Transverse colon (tissue), 4 donors: ENCODE measurements at regions not wholly inside any gene's neighbourhood (a gene's known extent, or its start where the extent isn't known, plus 50 kb on each side); places are given as distances from the start of the nearest gene placed in this dataset.

Source experiments
- DNase-seq: peaks from one replicate; pipeline ENCODE4 v3.0.0-alpha.2; 2019
- H3K27ac ChIP-seq, 4 donors: fragments of 200-600 bp; sonication (generic); 2 replicates each; pipeline ENCODE4 v1.5.1; 2016 to 2018; ENCODE audit warnings: inconsistent platforms in 4 of 4
- H3K27me3 ChIP-seq: fragments of 200-600 bp; sonication (generic); 2 replicates; pipeline ENCODE4 v1.5.1; 2017; ENCODE audit warnings: inconsistent platforms
- H3K36me3 ChIP-seq, 4 donors: fragments of 200-600 bp; sonication (generic); 2 replicates each; pipeline ENCODE4 v1.5.1; 2017 to 2019; ENCODE audit warnings: inconsistent platforms in 4 of 4
- H3K4me1 ChIP-seq, 4 donors: fragments of 200-600 bp; sonication (generic); 2 replicates each; pipeline ENCODE4 v1.5.1; 2017 to 2020; ENCODE audit warnings: inconsistent platforms in 4 of 4
- H3K4me3 ChIP-seq, 4 donors: fragments of 200-600 bp; sonication (generic); 1 replicate in 1 of 4; 2 replicates in 3 of 4; pipeline versions ENCODE4 v1.5.1 to v1.6.1; 2017 to 2019; ENCODE audit warnings: inconsistent platforms in 4 of 4
- H3K9me3 ChIP-seq, 2 donors: fragments of 200-600 bp; sonication (generic); 2 replicates each; pipeline ENCODE4 v1.5.1; 2017 to 2019; ENCODE audit warnings: inconsistent platforms in 2 of 2
- EP300 ChIP-seq: sonication (generic); formaldehyde crosslinking; IDR thresholded peaks from one replicate; pipeline ENCODE4 v1.6.1; 2017; ENCODE audit warnings: antibody characterized with exemption, low read depth
- POLR2A ChIP-seq: fragments of 450-650 bp; IDR thresholded peaks from one replicate; pipeline ENCODE4 v1.6.1; 2016; ENCODE audit warnings: antibody characterized with exemption, mild to moderate bottlenecking, moderate library complexity
- POLR2AphosphoS5 ChIP-seq, 3 donors: sonication (generic); formaldehyde crosslinking; IDR thresholded peaks; one replicate each; pipeline ENCODE4 v1.6.1; 2016; ENCODE audit warnings: antibody characterized with exemption in 3 of 3
- WGBS, 2 donors: methylation state at CpG; one replicate each; pipeline ENCODE4 v1.1.5; 2018; ENCODE audit warnings: low coverage in 1 of 2; 5-methylcytosine and 5-hydroxymethylcytosine counted together
- in situ Hi-C, 4 donors: fragments of 200-750 bp; cut with MboI; loops; one replicate each; pipeline versions ENCODE4 v1.15.0 to v1.15.1; 2017; ENCODE audit warnings: low sequenced_read_pairs in 3 of 4, low pct_ligation_motif_present in 1 of 4, low pct_unique_long_range_greater_than_20kb in 1 of 4
- intact Hi-C: fragments of 100-400 bp; cut with DNase I; formaldehyde crosslinking; loops from one replicate; pipeline ENCODE4 v1.15.1; 2023; ENCODE audit warnings: low total_unique reads
- TF ChIP-seq, protein P1 (sequence below), 5 experiments: fragments of 200-600 bp in 3 of 5; fragments of 450-650 bp in 2 of 5; sonication (generic) in 3 of 5; IDR thresholded peaks; 1 replicate in 2 of 5; 2 replicates in 3 of 5; pipeline ENCODE4 v1.5.1; 2016 to 2017; ENCODE audit warnings: antibody characterized with exemption in 5 of 5, inconsistent platforms in 3 of 5, mild to moderate bottlenecking in 2 of 5, moderate library complexity in 1 of 5

DNA sequence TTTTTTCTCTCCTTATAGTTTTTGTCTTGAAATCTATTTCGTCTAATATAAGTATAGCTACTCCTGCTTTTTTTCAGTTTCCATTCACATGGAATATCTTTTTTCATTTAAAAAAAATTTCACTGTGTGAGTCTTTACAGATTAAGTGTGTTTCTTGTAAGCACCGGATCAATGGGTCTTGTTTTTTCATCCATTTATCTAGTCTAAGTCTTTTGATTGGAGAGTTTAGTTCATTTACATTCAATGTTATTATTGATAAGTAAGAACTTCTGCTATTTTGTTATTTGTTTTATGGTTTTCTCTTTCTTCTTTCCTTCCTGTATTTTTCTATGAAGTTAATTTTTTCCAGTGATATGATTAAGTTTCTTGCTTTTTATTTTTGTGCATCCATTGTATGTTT is 216.7 kb upstream of the CNTNAP2 start:
- intact Hi-C loops (no loop called here), in situ Hi-C loops (no loop called here)
- TF ChIP-seq POLR2AphosphoS5 (IDR thresholded peaks at IDR 0.05) (no peak), EP300 (no peak), POLR2A (no peak)
- TF ChIP-seq, protein P1, sequence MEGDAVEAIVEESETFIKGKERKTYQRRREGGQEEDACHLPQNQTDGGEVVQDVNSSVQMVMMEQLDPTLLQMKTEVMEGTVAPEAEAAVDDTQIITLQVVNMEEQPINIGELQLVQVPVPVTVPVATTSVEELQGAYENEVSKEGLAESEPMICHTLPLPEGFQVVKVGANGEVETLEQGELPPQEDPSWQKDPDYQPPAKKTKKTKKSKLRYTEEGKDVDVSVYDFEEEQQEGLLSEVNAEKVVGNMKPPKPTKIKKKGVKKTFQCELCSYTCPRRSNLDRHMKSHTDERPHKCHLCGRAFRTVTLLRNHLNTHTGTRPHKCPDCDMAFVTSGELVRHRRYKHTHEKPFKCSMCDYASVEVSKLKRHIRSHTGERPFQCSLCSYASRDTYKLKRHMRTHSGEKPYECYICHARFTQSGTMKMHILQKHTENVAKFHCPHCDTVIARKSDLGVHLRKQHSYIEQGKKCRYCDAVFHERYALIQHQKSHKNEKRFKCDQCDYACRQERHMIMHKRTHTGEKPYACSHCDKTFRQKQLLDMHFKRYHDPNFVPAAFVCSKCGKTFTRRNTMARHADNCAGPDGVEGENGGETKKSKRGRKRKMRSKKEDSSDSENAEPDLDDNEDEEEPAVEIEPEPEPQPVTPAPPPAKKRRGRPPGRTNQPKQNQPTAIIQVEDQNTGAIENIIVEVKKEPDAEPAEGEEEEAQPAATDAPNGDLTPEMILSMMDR (IDR thresholded peaks at IDR 0.05): no peak
- Histone ChIP-seq H3K9me3 (peaks cover 3 to 7% of the 10 kb centered on the region in 2 donors), H3K27me3 (no peaks in the 10 kb centered on the region), H3K36me3 (no peaks in the 10 kb centered on the region), H3K4me3 (no peak overlapping the region), H3K4me1 (no peaks in the 10 kb centered on the region), H3K27ac (no peak overlapping the region)
- no peak for DNase-seq
- WGBS, 2 donors: 80 to 88% methylated on average over 2 of the region's 2 CpGs

DNA sequence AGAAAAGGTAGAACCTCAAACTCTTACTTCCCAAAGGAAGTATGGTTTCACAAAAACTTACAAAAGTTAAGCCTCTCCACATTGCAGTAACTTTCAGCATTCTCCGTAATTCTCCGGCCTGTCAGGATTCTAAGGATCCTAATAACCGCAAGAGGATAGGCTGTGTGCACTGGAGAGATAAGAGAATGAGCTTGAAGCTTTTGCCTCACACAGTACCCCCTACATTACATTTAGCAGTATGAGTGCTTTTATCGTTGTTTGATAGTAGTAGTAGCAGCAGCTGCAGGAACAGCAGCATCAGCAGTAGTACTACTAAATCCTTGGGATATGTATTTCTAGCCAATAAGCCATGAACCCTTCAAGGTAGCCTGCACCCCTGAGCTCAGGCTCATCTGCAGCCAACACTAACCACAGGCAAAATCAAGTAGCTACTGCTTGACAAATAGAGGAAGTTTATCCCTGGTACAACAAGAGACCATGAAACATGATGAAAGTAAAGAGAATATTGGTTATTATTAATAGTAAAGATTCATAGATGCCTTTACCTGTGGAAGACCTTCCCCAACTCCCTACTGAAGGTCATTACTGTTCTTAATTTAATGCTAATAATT is 222.6 kb upstream of the CNTNAP2 start:
- no peak for TF ChIP-seq POLR2AphosphoS5 (IDR thresholded peaks at IDR 0.05)
- no peak for TF ChIP-seq POLR2A
- no peak for TF ChIP-seq EP300
- TF ChIP-seq, protein P1 (IDR thresholded peaks at IDR 0.05): no peak
- peaks cover 0 to under 1% of the 10 kb centered on the region in 2 donors for H3K9me3 ChIP-seq
- H3K27me3 ChIP-seq: no peaks in the 10 kb centered on the region
- no peak overlapping the region for H3K4me3 ChIP-seq
- no peaks in the 10 kb centered on the region for H3K36me3 ChIP-seq
- in situ Hi-C loops (no loop called here), intact Hi-C loops (no loop called here)
- H3K27ac ChIP-seq: no peak overlapping the region
- DNase-seq: no peak
- no peaks in the 10 kb centered on the region for H3K4me1 ChIP-seq
- WGBS, 2 donors: 89 to 100% methylated on average over 4 of the region's 4 CpGs

DNA sequence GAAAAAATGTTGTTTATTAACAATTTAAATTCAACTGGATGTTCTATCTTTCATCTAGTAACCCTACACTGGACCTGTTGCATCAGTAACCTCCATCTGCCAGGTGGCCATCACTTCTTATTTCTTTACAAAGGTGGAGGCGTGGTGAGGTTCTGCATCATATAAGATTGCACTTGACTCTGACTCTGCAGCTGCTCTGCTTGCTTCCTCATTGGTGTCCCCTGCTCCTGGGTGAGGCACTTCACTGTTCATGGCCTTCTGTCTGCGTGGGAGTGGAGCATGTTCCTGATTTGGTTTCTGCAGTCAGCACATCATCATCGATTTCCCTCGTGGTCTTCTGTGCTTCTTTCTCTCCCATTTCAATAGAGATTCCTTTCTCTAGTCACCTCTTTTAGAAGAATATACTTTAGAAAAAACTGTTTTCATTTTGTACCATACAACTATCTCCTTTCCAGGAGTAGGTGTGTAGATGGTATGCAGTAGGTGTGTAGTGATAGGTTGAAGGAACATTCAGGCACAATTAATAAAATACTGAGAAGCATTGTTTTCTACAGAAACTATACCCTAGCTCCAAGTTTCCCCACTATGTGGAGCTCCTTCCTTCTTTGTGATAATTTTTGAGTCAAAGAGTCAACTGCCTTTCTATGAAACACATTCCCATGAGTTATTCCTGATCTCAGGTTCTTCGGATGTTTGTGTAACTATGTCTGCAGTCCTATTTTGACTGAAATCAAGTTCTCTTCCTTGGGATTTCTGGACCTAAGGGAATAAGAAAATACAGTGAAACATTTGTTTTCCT is 231.7 kb upstream of the CNTNAP2 start:
- 49 to 76% methylated on average over 2 to 5 of the region's 5 CpGs for WGBS, 2 donors
- in situ Hi-C loops: no loop called here
- Histone ChIP-seq H3K9me3 (peaks cover 4 to 8% of the 10 kb centered on the region in 2 donors), H3K4me1 (no peaks in the 10 kb centered on the region), H3K27me3 (no peaks in the 10 kb centered on the region), H3K36me3 (no peaks in the 10 kb centered on the region), H3K4me3 (no peak overlapping the region), H3K27ac (no peak overlapping the region)
- no peak for DNase-seq
- intact Hi-C loops: no loop called here
- no peak for TF ChIP-seq POLR2AphosphoS5 (IDR thresholded peaks at IDR 0.05)
- TF ChIP-seq EP300: no peak
- no peak for TF ChIP-seq POLR2A

DNA sequence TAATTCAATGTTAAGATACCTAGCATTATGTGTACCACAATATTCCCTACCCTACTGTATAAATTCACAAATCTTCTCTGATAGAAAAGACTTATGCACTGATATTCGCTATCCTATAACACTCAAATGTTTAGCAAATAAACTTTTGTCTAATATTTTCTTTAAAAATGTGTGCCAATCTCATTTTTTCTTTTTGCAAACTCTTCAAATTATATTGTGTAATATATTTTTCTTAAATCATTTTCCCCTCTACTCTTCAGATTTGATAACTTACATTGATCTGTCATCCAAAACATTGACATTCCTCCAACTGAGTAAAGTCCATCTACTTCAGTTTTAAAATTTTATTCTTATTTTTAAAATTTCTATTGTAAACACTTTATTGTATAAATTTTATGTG is 240.2 kb upstream of the CNTNAP2 start:
- in situ Hi-C loops: no loop called here

More for the DNA sequence above, 240.2 kb upstream of the CNTNAP2 start:
- TF ChIP-seq POLR2AphosphoS5 (IDR thresholded peaks at IDR 0.05) (no peak), POLR2A (no peak), EP300 (no peak)
- TF ChIP-seq, protein P1 (IDR thresholded peaks at IDR 0.05): no peak
- H3K4me3 ChIP-seq: no peak overlapping the region
- 83 to 87% methylated on average over 1 of the region's 1 CpG for WGBS, 2 donors
- no peaks in the 10 kb centered on the region for H3K9me3 ChIP-seq
- H3K27ac ChIP-seq: no peak overlapping the region
- DNase-seq: no peak
- H3K27me3 ChIP-seq: no peaks in the 10 kb centered on the region
- H3K36me3 ChIP-seq: no peaks in the 10 kb centered on the region
- intact Hi-C loops: no loop called here
- no peaks in the 10 kb centered on the region for H3K4me1 ChIP-seq
